HepG2 (cell line): ENCODE measurements at regions not wholly inside any gene's neighbourhood (a gene's known extent, or its start where the extent isn't known, plus 50 kb on each side); places are given as distances from the start of the nearest gene placed in this dataset.

Experiments used
- ATAC-seq: fragments of 200-7000 bp; cut with Tn5 transposase; 3 replicates; pipeline ENCODE4 v1.9.1; 2020; ENCODE audit warnings: mild to moderate bottlenecking, moderate library complexity
- BruUV-seq: library from RNA; stranded (reverse); fragments of 400-500 nt; replicated peaks from 2 replicates; lab custom pipeline; 2021; lab: Mats Ljungman, UMichigan
- CTCF ChIA-PET: fragments of 300-600 bp; formaldehyde crosslinking; extraction: SDS; loops from one replicate; lab custom pipeline; 2021; ENCODE audit warnings: low total read pairs, inconsistent platforms, low intra/inter-chr PET ratio; lab: Yijun Ruan, JAX
- POLR2A ChIA-PET: fragments of 350-600 bp; sonication (Branson Sonifier 250); formaldehyde crosslinking; loops from one replicate; lab custom pipeline; 2020; ENCODE audit warnings: antibody characterized with exemption, inconsistent platforms; lab: Yijun Ruan, JAX
- DNase-seq: peaks from one replicate; pipeline ENCODE4 v3.0.0-alpha.2; 2015; ENCODE audit warnings: low spot score
- FAIRE-seq: peaks from 3 replicates; lab custom pipeline; 2011; peaks lifted over from hg19 to GRCh38; lab: Jason Lieb, UNC
- H2AFZ ChIP-seq: one replicate; pipeline ENCODE4 v1.6.1; 2011; ENCODE audit warnings: low read length, inconsistent platforms
- H3K27ac ChIP-seq: fragments of 300-600 bp; 3 replicates; pipeline ENCODE4 v1.8.0; 2011; ENCODE audit warnings: mixed run types, mild to moderate bottlenecking, mixed read lengths, low read length, inconsistent platforms; ENCODE audit not compliant: insufficient read depth; ENCODE audit errors: extremely low read length
- H3K27me3 ChIP-seq, 2 experiments: fragments of 200-600 bp in 1 of 2; 2 replicates in 1 of 2; 3 replicates in 1 of 2; pipeline versions ENCODE4 v1.6.0 to v1.8.0; 2011; ENCODE audit warnings: low read length in 2 of 2, mild to moderate bottlenecking in 2 of 2, moderate library complexity in 2 of 2, inconsistent platforms in 1 of 2; ENCODE audit not compliant: insufficient read depth in 2 of 2, control insufficient read depth in 1 of 2
- H3K36me3 ChIP-seq, 2 experiments: fragments of 200-600 bp in 1 of 2; replicated peaks in 1 of 2; 2 replicates in 1 of 2; 3 replicates in 1 of 2; pipeline versions ENCODE4 v1.5.1 to v1.8.0; 2011; ENCODE audit warnings: low read length in 2 of 2, inconsistent platforms in 1 of 2; ENCODE audit not compliant: insufficient read depth in 2 of 2, control insufficient read depth in 1 of 2
- H3K4me1 ChIP-seq: 2 replicates; pipeline ENCODE4 v1.5.1; 2012; ENCODE audit warnings: low read length, inconsistent platforms; ENCODE audit not compliant: insufficient read depth
- H3K4me2 ChIP-seq: 2 replicates; pipeline ENCODE4 v1.6.0; 2011; ENCODE audit warnings: low read depth, low read length, inconsistent platforms
- H3K4me3 ChIP-seq, 3 experiments: fragments of 200-600 bp in 1 of 3; sonication (generic), shearing (Covaris generic) in 1 of 3; replicated peaks in 1 of 3; 2 replicates each; pipeline ENCODE4 v1.5.1; 2011 to 2016; ENCODE audit warnings: low read length in 3 of 3, inconsistent platforms in 2 of 3, low read depth in 2 of 3, mild to moderate bottlenecking in 2 of 3, control low read depth in 1 of 3, mixed read lengths in 1 of 3; ENCODE audit not compliant: insufficient read depth in 1 of 3
- H3K79me2 ChIP-seq: one replicate; pipeline ENCODE4 v1.6.1; 2011; ENCODE audit warnings: low read length, inconsistent platforms; ENCODE audit not compliant: insufficient read depth
- H3K9ac ChIP-seq: 2 replicates; pipeline ENCODE4 v1.6.0; 2011; ENCODE audit warnings: mild to moderate bottlenecking, low read depth, low read length, inconsistent platforms; ENCODE audit not compliant: insufficient read depth
- H3K9me3 ChIP-seq: 2 replicates; pipeline ENCODE4 v1.5.1; 2012; ENCODE audit warnings: mild to moderate bottlenecking, low read length
- H4K20me1 ChIP-seq: 2 replicates; pipeline ENCODE4 v1.6.0; 2011; ENCODE audit warnings: inconsistent platforms, mild to moderate bottlenecking, low read length, moderate library complexity; ENCODE audit not compliant: insufficient read depth
- BCL6 ChIP-seq: IDR thresholded peaks from 2 replicates; pipeline ENCODE4 v1.6.1; 2016; ENCODE audit warnings: missing genetic modification reagents, missing compliant biosample characterization
- CAMTA2 ChIP-seq: sonication (generic); formaldehyde crosslinking; IDR thresholded peaks from 2 replicates; pipeline ENCODE4 v1.4.0; 2020; ENCODE audit warnings: mild to moderate bottlenecking, missing genetic modification reagents, borderline replicate concordance
- CC2D1A ChIP-seq: sonication (generic); formaldehyde crosslinking; IDR thresholded peaks from 2 replicates; pipeline ENCODE4 v1.8.1; 2023; ENCODE audit warnings: mild to moderate bottlenecking, missing genetic modification reagents
- IKZF1 ChIP-seq: fragments of 450-650 bp; IDR thresholded peaks from 2 replicates; pipeline ENCODE4 v1.7.1; 2016
- ISL2 ChIP-seq: sonication (generic); formaldehyde crosslinking; IDR thresholded peaks from 2 replicates; pipeline ENCODE4 v1.5.0; 2020; ENCODE audit warnings: missing genetic modification reagents
- KAT7 ChIP-seq: IDR thresholded peaks from 2 replicates; pipeline ENCODE4 v1.6.1; 2018; ENCODE audit warnings: borderline replicate concordance, missing compliant biosample characterization
- MAFF ChIP-seq: IDR thresholded peaks from 2 replicates; pipeline ENCODE4 v1.6.1; 2011; ENCODE audit warnings: low read depth, low read length, improper control_type of control experiment
- ZBTB20 ChIP-seq: sonication (generic); formaldehyde crosslinking; IDR thresholded peaks from 2 replicates; pipeline ENCODE4 v1.8.1; 2023; ENCODE audit warnings: missing genetic modification reagents, low read depth, mild to moderate bottlenecking, borderline replicate concordance
- ZFP62 ChIP-seq: sonication (generic); formaldehyde crosslinking; IDR thresholded peaks from 2 replicates; pipeline ENCODE4 v1.4.0; 2020; ENCODE audit warnings: missing genetic modification reagents
- ZIK1 ChIP-seq: sonication (generic); formaldehyde crosslinking; IDR thresholded peaks from 2 replicates; pipeline ENCODE4 v1.5.0; 2020; ENCODE audit warnings: mild to moderate bottlenecking, low read depth, missing genetic modification reagents, borderline replicate concordance
- ZNF562 ChIP-seq: sonication (generic); formaldehyde crosslinking; IDR thresholded peaks from 2 replicates; pipeline ENCODE4 v1.8.0; 2022; ENCODE audit warnings: missing genetic modification reagents, borderline replicate concordance
- ZNF776 ChIP-seq: sonication (generic); formaldehyde crosslinking; IDR thresholded peaks from 2 replicates; pipeline ENCODE4 v1.4.0; 2020; ENCODE audit warnings: mild to moderate bottlenecking, missing genetic modification reagents
- WGBS: methylation state at CpG from one replicate; pipeline ENCODE4 v1.1.6; 2017; ENCODE audit warnings: low lambda C conversion rate; 5-methylcytosine and 5-hydroxymethylcytosine counted together
- in situ Hi-C: cut with HindIII; loops from 2 replicates; pipeline ENCODE4 v1.10.0; 2017; ENCODE audit warnings: low pct_unique_long_range_greater_than_20kb; ENCODE audit not compliant: extremely low pct_ligation_motif_present
- intact Hi-C: fragments of 100-400 bp; cut with micrococcal nuclease; formaldehyde crosslinking; loops from one replicate; pipeline ENCODE4 v1.10.0; 2022; ENCODE audit not compliant: unreplicated experiment
- TF ChIP-seq, protein P1 (sequence below): sonication (generic); formaldehyde crosslinking; IDR thresholded peaks from 2 replicates; pipeline ENCODE4 v1.5.0; 2020; ENCODE audit warnings: missing genetic modification reagents, mild to moderate bottlenecking, borderline replicate concordance
- TF ChIP-seq, protein P2 (sequence below): sonication (generic); formaldehyde crosslinking; IDR thresholded peaks from 2 replicates; pipeline ENCODE4 v1.5.0; 2020; ENCODE audit warnings: mild to moderate bottlenecking, missing genetic modification reagents

DNA sequence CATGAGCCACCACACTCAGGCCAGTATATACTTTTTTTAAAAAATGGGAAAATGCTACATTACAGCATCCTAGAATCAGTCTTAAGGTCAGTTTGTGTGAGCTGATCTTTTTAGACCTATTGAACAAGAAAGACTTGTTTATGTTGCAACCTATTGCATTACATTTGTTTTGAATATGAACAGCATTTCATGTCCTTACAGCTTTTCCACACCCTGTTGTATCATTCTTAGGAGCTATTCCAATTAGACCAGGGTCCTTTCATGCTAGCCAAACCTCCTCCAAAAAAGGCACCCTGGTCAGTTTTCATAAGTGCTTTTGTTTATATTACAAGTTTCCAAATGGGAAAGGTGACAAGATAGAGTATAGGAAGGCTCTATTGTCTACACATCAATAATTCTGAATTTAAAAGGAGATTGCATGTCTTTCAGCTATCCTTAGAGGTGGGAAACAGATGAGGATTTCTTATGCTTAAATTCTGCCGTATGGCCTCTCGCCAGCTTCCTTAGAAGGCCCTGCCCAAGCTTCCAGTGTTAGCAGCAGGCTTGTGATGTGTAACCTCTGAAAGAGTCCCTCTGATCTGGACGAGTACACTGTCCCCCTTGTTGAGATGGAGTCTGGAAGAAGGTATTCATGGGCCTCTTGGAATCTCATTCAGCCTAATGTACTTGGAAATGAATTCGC is 171.9 kb downstream of the OTUD1 start:
- WGBS: 11% methylated on average over 4 of the region's 4 CpGs
- ATAC-seq (no peak), FAIRE-seq (no peak), DNase-seq (no peak)
- no peak overlapping the region for H3K4me3 ChIP-seq
- H3K9ac ChIP-seq: no peak overlapping the region
- no peaks in the 10 kb centered on the region for H3K36me3 ChIP-seq
- no peaks in the 10 kb centered on the region; a peak in 1 of 5 replicates for H3K27me3 ChIP-seq
- in situ Hi-C loops (no loop called here), intact Hi-C loops (no loop called here)
- H3K79me2 ChIP-seq: no peaks in the 10 kb centered on the region
- no peak overlapping the region for H2AFZ ChIP-seq
- no peaks in the 10 kb centered on the region for H3K9me3 ChIP-seq
- no peaks in the 10 kb centered on the region for H3K4me1 ChIP-seq
- H3K4me2 ChIP-seq: no peak overlapping the region
- no peak overlapping the region for H3K27ac ChIP-seq
- TF ChIP-seq ZBTB20 (CRISPR knock-in tag) (no peak), CAMTA2 (CRISPR knock-in tag) (no peak), IKZF1 (no peak)
- TF ChIP-seq, all 625 proteins: peak for 0
- ChIA-PET CTCF (no interaction called here), POLR2A (no interaction called here)
- BruUV-seq: no TSS peak
- H4K20me1 ChIP-seq: no peaks in the 10 kb centered on the region

DNA sequence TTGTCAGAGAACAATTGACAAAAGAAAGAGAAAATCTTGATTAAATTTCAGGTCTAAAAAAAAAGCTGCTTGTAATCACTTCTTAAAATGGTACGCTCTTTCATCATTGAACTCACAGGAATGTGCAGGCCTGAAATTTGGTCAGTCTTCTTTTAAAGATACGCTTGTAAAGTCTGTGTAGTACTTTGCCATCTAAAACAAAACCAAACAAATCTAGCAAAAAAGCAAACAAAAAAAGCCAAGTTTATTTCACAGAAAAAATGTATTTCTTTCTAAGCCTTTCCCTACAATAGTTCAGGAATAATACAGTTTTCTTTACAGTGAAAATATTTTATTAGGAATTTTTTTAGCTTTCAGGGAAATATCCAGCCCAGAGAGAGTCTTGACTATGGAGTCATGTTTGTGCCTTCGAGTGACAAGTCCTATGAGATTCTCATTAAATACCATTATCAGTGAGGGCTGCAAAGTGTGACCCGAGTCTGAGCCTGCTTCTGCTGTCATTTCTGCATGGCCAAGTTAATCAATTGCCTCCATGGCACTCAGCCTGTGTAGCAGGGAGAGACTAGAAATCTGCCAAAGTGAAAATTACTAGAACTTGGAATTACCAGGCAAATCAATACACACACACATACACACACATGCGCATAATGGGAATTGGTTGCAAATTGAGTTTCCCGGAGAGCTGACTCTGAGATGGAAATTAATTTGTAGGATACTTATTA is 172.6 kb downstream of the OTUD1 start:
- ATAC-seq (no peak), DNase-seq (no peak), FAIRE-seq (no peak)
- 25% methylated on average over 6 of the region's 6 CpGs for WGBS
- H3K4me3 ChIP-seq: no peak overlapping the region
- no peaks in the 10 kb centered on the region for H4K20me1 ChIP-seq
- no peak overlapping the region for H2AFZ ChIP-seq
- no peaks in the 10 kb centered on the region for H3K36me3 ChIP-seq
- no peak overlapping the region for H3K4me2 ChIP-seq
- H3K27ac ChIP-seq: no peak overlapping the region
- no peaks in the 10 kb centered on the region for H3K4me1 ChIP-seq
- H3K9ac ChIP-seq: no peak overlapping the region
- CTCF ChIA-PET: no interaction called here
- POLR2A ChIA-PET: no interaction called here
- no peak for TF ChIP-seq ISL2 (CRISPR knock-in tag)
- TF ChIP-seq, protein P1, sequence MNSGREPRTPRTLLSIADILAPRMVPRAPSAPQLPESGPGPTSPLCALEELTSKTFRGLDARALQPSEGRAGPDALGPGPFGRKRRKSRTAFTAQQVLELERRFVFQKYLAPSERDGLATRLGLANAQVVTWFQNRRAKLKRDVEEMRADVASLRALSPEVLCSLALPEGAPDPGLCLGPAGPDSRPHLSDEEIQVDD: no peak
- TF ChIP-seq, protein P2, sequence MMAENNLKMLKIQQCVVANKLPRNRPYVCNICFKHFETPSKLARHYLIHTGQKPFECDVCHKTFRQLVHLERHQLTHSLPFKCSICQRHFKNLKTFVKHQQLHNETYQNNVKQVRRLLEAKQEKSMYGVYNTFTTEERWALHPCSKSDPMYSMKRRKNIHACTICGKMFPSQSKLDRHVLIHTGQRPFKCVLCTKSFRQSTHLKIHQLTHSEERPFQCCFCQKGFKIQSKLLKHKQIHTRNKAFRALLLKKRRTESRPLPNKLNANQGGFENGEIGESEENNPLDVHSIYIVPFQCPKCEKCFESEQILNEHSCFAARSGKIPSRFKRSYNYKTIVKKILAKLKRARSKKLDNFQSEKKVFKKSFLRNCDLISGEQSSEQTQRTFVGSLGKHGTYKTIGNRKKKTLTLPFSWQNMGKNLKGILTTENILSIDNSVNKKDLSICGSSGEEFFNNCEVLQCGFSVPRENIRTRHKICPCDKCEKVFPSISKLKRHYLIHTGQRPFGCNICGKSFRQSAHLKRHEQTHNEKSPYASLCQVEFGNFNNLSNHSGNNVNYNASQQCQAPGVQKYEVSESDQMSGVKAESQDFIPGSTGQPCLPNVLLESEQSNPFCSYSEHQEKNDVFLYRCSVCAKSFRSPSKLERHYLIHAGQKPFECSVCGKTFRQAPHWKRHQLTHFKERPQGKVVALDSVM (CRISPR knock-in tag): no peak
- TF ChIP-seq ZNF776: no peak
- TF ChIP-seq ZIK1 (CRISPR knock-in tag): no peak
- TF ChIP-seq BCL6 (CRISPR knock-in tag): no peak
- TF ChIP-seq ZFP62 (CRISPR knock-in tag): no peak
- no peak for TF ChIP-seq ZNF562 (CRISPR knock-in tag)
- TF ChIP-seq MAFF: no peak
- no peak for TF ChIP-seq KAT7
- no peak for TF ChIP-seq CC2D1A
- TF ChIP-seq, all 625 proteins: peak for 0
- in situ Hi-C loops (no loop called here), intact Hi-C loops (no loop called here)
- BruUV-seq: no TSS peak
- Histone ChIP-seq H3K27me3 (no peaks in the 10 kb centered on the region; a peak in 1 of 5 replicates), H3K9me3 (no peaks in the 10 kb centered on the region), H3K79me2 (no peaks in the 10 kb centered on the region)
